M059J (cell line): ENCODE measurements at regions not wholly inside any gene's neighbourhood (a gene's known extent, or its start where the extent isn't known, plus 50 kb on each side); places are given as distances from the start of the nearest gene placed in this dataset.
A peak's percentile ranks its signal among the peaks of the same experiment; 100 is the strongest.
"Not testable (repeated sequence)": the region's sequence is repeated elsewhere in the genome, so short reads cannot be mapped to it uniquely, and the experiment has no call there.

Experiments used
- DNase-seq: peaks from one replicate; pipeline ENCODE4 v3.0.0-alpha.2; 2012; ENCODE audit warnings: low read depth

GRCh38 chr2:7641272-7641671 is 724.1 kb downstream of the RNF144A start:
- DNase-seq = not testable (repeated sequence)

GRCh38 chr2:7646024-7646423 is 728.8 kb downstream of the RNF144A start:
- DNase-seq = no peak

- DNase-seq = no peak
Observed at GRCh38 chr2:7646661-7647060, 729.4 kb downstream of the RNF144A start.

- DNase-seq = no peak
Observed at GRCh38 chr2:7648221-7648795, 731.1 kb downstream of the RNF144A start.

GRCh38 chr2:7649461-7650228 is 732.4 kb downstream of the RNF144A start:
- no peak for DNase-seq

GRCh38 chr2:7653617-7654016 is 736.4 kb downstream of the RNF144A start:
- no peak for DNase-seq

GRCh38 chr2:7655629-7656028 is 738.4 kb downstream of the RNF144A start:
- DNase-seq = no peak

- DNase-seq = not testable (repeated sequence)
Observed at GRCh38 chr2:7657526-7657925, 740.3 kb downstream of the RNF144A start.

- DNase-seq = no peak
Observed at GRCh38 chr2:7658486-7658885, 741.3 kb downstream of the RNF144A start.

- no peak for DNase-seq
Observed at GRCh38 chr2:7660816-7661215, 743.6 kb downstream of the RNF144A start.

- no peak for DNase-seq
Observed at GRCh38 chr2:7661502-7661901, 744.3 kb downstream of the RNF144A start.

- DNase-seq = no peak
Observed at GRCh38 chr2:7665880-7666279, 748.7 kb downstream of the RNF144A start.

- no peak for DNase-seq
Observed at GRCh38 chr2:7666596-7667259, 749.5 kb downstream of the RNF144A start.

- no peak for DNase-seq
Observed at GRCh38 chr2:7667260-7667757, 750.1 kb downstream of the RNF144A start.

- no peak for DNase-seq
Observed at GRCh38 chr2:7670905-7671641, 753.9 kb downstream of the RNF144A start.

GRCh38 chr2:7672027-7672684 is 754.9 kb downstream of the RNF144A start:
- no peak for DNase-seq

GRCh38 chr2:7672685-7673071 is 755.5 kb downstream of the RNF144A start:
- no peak for DNase-seq

GRCh38 chr2:7673101-7673500 is 755.9 kb downstream of the RNF144A start:
- DNase-seq = no peak

GRCh38 chr2:7673853-7674252 is 756.6 kb downstream of the RNF144A start:
- DNase-seq = peak; percentile 2

GRCh38 chr2:7674606-7675005 is 757.4 kb downstream of the RNF144A start:
- DNase-seq = no peak

- no peak for DNase-seq
Observed at GRCh38 chr2:7676714-7677113, 759.5 kb downstream of the RNF144A start.
